Prostate gland (tissue), 2 donors: ENCODE measurements at regions not wholly inside any gene's neighbourhood (a gene's known extent, or its start where the extent isn't known, plus 50 kb on each side); places are given as distances from the start of the nearest gene placed in this dataset.

Experiments used
- CTCF ChIP-seq, 4 experiments: fragments of 200-600 bp in 2 of 4; fragments of 450-650 bp in 2 of 4; sonication (generic) in 2 of 4; IDR thresholded peaks; 1 replicate in 3 of 4; 2 replicates in 1 of 4; pipeline ENCODE4 v1.5.1; 2016 to 2019; ENCODE audit warnings: antibody characterized with exemption in 4 of 4, mild to moderate bottlenecking in 2 of 4, moderate library complexity in 2 of 4
- POLR2A ChIP-seq: fragments of 450-650 bp; IDR thresholded peaks from one replicate; pipeline ENCODE4 v1.6.1; 2016; ENCODE audit warnings: antibody characterized with exemption, mild to moderate bottlenecking
- POLR2AphosphoS5 ChIP-seq: sonication (generic); formaldehyde crosslinking; IDR thresholded peaks from one replicate; pipeline ENCODE4 v1.6.1; 2017; ENCODE audit warnings: antibody characterized with exemption

GRCh38 chr2:64376926-64377325 lies 77.0 kb upstream of the LGALSL start:
- TF ChIP-seq CTCF (IDR thresholded peaks at IDR 0.05) (no peak), POLR2A (no peak), POLR2AphosphoS5 (no peak)
